Right atrium auricular region (tissue), 2 donors: ENCODE measurements at regions not wholly inside any gene's neighbourhood (a gene's known extent, or its start where the extent isn't known, plus 50 kb on each side); places are given as distances from the start of the nearest gene placed in this dataset.

Experiments used
- DNase-seq: peaks from one replicate; pipeline ENCODE4 v3.0.0-alpha.2; 2019; ENCODE audit warnings: low spot score
- H3K27ac ChIP-seq, 2 donors: fragments of 200-600 bp; sonication (generic); 1 replicate in 1 of 2; 2 replicates in 1 of 2; pipeline ENCODE4 v1.5.1; 2016 to 2019
- H3K27me3 ChIP-seq, 2 donors: fragments of 200-600 bp; sonication (generic); one replicate each; pipeline versions ENCODE4 v1.5.1 to v1.6.0; 2017 to 2019
- H3K36me3 ChIP-seq: fragments of 200-600 bp; sonication (generic); one replicate; pipeline ENCODE4 v1.5.1; 2016
- H3K4me1 ChIP-seq, 2 donors: fragments of 200-600 bp; sonication (generic); one replicate each; pipeline versions ENCODE4 v1.5.1 to v1.6.0; 2017 to 2019
- H3K4me3 ChIP-seq, 2 donors: fragments of 200-600 bp; sonication (generic); 1 replicate in 1 of 2; 2 replicates in 1 of 2; pipeline ENCODE4 v1.5.1; 2017 to 2019; ENCODE audit warnings: mild to moderate bottlenecking in 1 of 2, moderate library complexity in 1 of 2
- H3K9me3 ChIP-seq, 2 donors: fragments of 200-600 bp; sonication (generic); one replicate each; pipeline ENCODE4 v1.5.1; 2019
- TF ChIP-seq, protein P1 (sequence below), 2 donors: fragments of 200-600 bp; sonication (generic); IDR thresholded peaks; one replicate each; pipeline ENCODE4 v1.5.1; 2019; ENCODE audit warnings: antibody characterized with exemption in 2 of 2

DNA sequence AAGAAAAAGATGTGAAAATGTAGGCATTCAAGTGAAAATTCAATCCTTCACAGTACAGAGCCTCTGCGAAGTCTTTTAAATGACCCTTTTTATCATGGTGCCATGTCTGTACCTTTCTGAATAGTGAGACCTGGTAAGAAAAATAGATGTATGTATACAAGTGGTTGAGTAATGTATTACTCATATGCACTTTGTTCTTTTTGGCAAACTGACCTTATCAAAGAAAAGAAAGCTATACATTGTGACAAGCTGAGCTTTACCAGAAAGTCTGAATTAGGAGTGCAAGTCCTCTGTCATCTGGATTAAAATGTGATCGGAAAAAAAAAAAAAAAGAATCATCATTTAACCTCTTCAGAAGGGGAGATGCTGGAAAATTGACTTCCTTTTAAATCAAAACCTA lies 356.4 kb upstream of the CCNH start:
- DNase-seq: no peak
- Histone ChIP-seq H3K4me3 (no peak overlapping the region), H3K27ac (no peak overlapping the region), H3K36me3 (no peaks in the 10 kb centered on the region), H3K9me3 (no peaks in the 10 kb centered on the region), H3K27me3 (peaks cover 0 to 3% of the 10 kb centered on the region in 2 donors), H3K4me1 (no peaks in the 10 kb centered on the region)
- TF ChIP-seq, protein P1, sequence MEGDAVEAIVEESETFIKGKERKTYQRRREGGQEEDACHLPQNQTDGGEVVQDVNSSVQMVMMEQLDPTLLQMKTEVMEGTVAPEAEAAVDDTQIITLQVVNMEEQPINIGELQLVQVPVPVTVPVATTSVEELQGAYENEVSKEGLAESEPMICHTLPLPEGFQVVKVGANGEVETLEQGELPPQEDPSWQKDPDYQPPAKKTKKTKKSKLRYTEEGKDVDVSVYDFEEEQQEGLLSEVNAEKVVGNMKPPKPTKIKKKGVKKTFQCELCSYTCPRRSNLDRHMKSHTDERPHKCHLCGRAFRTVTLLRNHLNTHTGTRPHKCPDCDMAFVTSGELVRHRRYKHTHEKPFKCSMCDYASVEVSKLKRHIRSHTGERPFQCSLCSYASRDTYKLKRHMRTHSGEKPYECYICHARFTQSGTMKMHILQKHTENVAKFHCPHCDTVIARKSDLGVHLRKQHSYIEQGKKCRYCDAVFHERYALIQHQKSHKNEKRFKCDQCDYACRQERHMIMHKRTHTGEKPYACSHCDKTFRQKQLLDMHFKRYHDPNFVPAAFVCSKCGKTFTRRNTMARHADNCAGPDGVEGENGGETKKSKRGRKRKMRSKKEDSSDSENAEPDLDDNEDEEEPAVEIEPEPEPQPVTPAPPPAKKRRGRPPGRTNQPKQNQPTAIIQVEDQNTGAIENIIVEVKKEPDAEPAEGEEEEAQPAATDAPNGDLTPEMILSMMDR (IDR thresholded peaks at IDR 0.05): no peak

DNA sequence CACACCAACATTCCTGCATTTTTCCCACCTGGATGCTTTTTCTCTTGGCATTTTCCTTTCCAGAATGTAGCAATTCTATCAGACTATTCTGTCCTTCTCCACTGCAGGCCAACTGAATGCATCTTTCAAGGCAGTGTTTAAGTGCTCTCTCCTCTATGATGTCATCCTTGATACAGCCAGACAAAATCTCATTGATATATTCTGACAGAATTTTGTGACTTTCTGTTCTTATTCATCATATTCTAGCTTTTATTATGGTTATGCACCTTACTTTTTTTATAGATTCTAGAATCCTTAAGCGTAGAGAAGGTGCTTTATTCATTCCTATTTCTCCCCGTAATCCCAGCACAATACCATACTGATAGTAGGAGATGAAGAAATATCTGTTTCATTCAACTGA lies 355.5 kb upstream of the CCNH start:
- Histone ChIP-seq H3K36me3 (no peaks in the 10 kb centered on the region), H3K9me3 (no peaks in the 10 kb centered on the region), H3K4me1 (no peaks in the 10 kb centered on the region), H3K27me3 (peaks cover 0 to 3% of the 10 kb centered on the region in 2 donors), H3K27ac (no peak overlapping the region), H3K4me3 (no peak overlapping the region)
- TF ChIP-seq, protein P1 (IDR thresholded peaks at IDR 0.05): no peak
- DNase-seq: no peak

DNA sequence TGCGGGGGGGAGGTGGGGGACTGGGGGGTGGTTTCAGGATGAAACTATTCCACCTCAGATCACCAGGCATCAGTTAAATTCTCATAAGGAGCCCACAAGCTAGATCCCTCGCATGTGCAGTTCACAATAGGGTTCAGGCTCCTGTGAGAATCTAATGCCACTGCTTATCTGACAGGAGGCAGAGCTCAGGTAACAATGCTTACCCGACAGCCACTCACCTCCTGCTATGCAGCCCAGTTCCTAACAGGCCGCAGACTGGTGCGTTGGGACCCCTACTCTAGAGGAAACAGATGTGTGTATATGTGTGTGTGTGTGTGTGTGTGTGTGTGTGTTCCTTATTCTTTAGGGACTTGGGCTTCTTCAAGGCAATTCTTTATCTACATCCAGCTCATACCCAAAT lies 352.3 kb upstream of the CCNH start:
- Histone ChIP-seq H3K27me3 (no peaks in the 10 kb centered on the region), H3K36me3 (no peaks in the 10 kb centered on the region), H3K4me3 (no peak overlapping the region), H3K9me3 (no peaks in the 10 kb centered on the region), H3K27ac (no peak overlapping the region), H3K4me1 (no peaks in the 10 kb centered on the region)
- TF ChIP-seq, protein P1 (IDR thresholded peaks at IDR 0.05): no peak
- DNase-seq: no peak

DNA sequence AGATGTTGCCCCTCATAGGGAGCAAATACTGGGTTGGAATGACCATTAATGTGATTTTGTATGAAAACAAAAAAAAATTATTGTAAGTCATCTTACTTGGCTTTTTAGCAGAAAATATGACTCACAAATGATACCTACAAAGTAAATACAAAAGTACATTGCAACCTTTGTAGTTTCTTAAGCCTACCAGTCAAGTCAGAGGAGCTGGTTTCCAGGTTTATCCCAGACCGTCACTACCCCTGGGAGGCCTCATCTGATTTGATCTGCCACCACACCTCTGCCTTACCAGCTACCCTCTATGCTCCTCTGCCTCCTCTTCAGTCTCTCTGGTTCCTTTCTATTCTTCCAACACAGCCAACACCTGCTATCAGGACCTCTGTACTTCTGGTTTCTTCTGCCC lies 349.9 kb upstream of the CCNH start:
- H3K27me3 ChIP-seq: no peaks in the 10 kb centered on the region
- no peaks in the 10 kb centered on the region for H3K4me1 ChIP-seq
- TF ChIP-seq, protein P1 (IDR thresholded peaks at IDR 0.05): no peak

DNA sequence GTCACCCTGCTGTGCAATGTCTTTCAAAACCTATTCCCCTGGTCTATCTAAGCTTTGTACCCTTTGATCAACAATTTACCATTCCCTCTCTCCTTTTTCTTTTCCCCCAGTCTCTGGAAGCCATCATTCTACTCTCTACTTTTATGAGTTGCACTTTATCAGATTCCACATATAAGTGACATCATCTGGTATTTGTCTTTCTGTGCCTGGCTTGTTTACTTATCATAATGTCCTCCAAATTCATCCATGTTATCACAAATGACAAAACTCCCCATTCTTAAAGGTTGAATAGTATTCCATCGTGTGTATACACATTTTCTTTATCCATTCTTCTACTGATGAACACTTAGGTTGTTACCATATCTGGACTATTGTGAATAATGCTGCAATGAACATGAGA lies 344.2 kb upstream of the CCNH start:
- H3K27ac ChIP-seq: no peak overlapping the region
- H3K4me3 ChIP-seq: no peak overlapping the region
- H3K27me3 ChIP-seq: no peaks in the 10 kb centered on the region
- TF ChIP-seq, protein P1 (IDR thresholded peaks at IDR 0.05): no peak
- H3K4me1 ChIP-seq: no peaks in the 10 kb centered on the region
- DNase-seq: no peak
- no peaks in the 10 kb centered on the region for H3K36me3 ChIP-seq
- H3K9me3 ChIP-seq: peaks cover 0 to 4% of the 10 kb centered on the region in 2 donors

More for the DNA sequence above, 349.9 kb upstream of the CCNH start:
- DNase-seq: no peak
- no peak overlapping the region for H3K27ac ChIP-seq
- H3K4me3 ChIP-seq: no peak overlapping the region
- no peaks in the 10 kb centered on the region for H3K36me3 ChIP-seq
- peaks cover 0 to 4% of the 10 kb centered on the region in 2 donors for H3K9me3 ChIP-seq

DNA sequence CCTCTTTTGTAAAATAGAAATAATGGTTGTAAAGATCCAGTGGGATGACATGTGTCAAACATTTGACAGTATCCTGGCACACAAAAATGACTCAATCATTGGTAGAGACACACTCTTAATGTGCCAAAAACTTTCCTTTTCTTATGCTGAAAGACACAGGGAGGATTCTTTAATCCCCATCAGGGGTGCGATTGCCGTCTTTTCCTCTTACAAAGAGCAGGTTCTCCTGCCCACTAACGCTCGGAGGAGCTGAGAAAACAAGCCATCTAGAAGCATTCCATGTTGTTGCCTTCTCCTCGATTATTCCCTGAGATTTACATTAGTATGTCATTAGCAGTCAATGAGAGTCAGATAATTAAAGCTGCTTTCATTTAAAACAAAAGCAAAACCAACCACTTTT lies 342.6 kb upstream of the CCNH start:
- H3K27me3 ChIP-seq: no peaks in the 10 kb centered on the region
- no peaks in the 10 kb centered on the region for H3K36me3 ChIP-seq

More for the DNA sequence above, 342.6 kb upstream of the CCNH start:
- H3K27ac ChIP-seq: no peak overlapping the region
- H3K4me3 ChIP-seq: no peak overlapping the region
- no peak for DNase-seq
- H3K9me3 ChIP-seq: peaks cover 0 to 4% of the 10 kb centered on the region in 2 donors
- TF ChIP-seq, protein P1 (IDR thresholded peaks at IDR 0.05): no peak
- no peaks in the 10 kb centered on the region for H3K4me1 ChIP-seq
